ENCODE measurements at regions not wholly inside any gene's neighbourhood (a gene's known extent, or its start where the extent isn't known, plus 50 kb on each side); places are given as distances from the start of the nearest gene placed in this dataset.

- TF ChIP-seq CTCF (IDR thresholded peaks at IDR 0.05; ENCODE audit: extremely low read depth, missing control alignments) = no peak
- no peak for DNase-seq (ENCODE audit: low spot score)
Measured at GRCh38 chr1:187862506-187862905, 1033.8 kb downstream of the PLA2G4A start.

GRCh38 chr1:187870552-187870951, 1041.8 kb downstream of the PLA2G4A start:
- no peak for TF ChIP-seq CTCF (IDR thresholded peaks at IDR 0.05; ENCODE audit: extremely low read depth, missing control alignments)
- no peak for DNase-seq (ENCODE audit: low spot score)

GRCh38 chr1:187871177-187871845, 1042.6 kb downstream of the PLA2G4A start:
- no peak for DNase-seq (ENCODE audit: low spot score)
- no peak for TF ChIP-seq CTCF (IDR thresholded peaks at IDR 0.05; ENCODE audit: extremely low read depth, missing control alignments)

GRCh38 chr1:187872550-187872949, 1043.8 kb downstream of the PLA2G4A start:
- TF ChIP-seq CTCF (IDR thresholded peaks at IDR 0.05; ENCODE audit: extremely low read depth, missing control alignments) = no peak
- DNase-seq (ENCODE audit: low spot score) = no peak

GRCh38 chr1:187873126-187873525, 1044.4 kb downstream of the PLA2G4A start:
- TF ChIP-seq CTCF (IDR thresholded peaks at IDR 0.05; ENCODE audit: extremely low read depth, missing control alignments) = no peak
- no peak for DNase-seq (ENCODE audit: low spot score)

GRCh38 chr1:187876775-187877174, 1048.0 kb downstream of the PLA2G4A start:
- no peak for DNase-seq (ENCODE audit: low spot score)
- TF ChIP-seq CTCF (IDR thresholded peaks at IDR 0.05; ENCODE audit: extremely low read depth, missing control alignments) = no peak

GRCh38 chr1:187877220-187877619, 1048.5 kb downstream of the PLA2G4A start:
- no peak for TF ChIP-seq CTCF (IDR thresholded peaks at IDR 0.05; ENCODE audit: extremely low read depth, missing control alignments)
- no peak for DNase-seq (ENCODE audit: low spot score)
